ENCODE measurements at regions not wholly inside any gene's neighbourhood (a gene's known extent, or its start where the extent isn't known, plus 50 kb on each side); places are given as distances from the start of the nearest gene placed in this dataset.
"Not testable (repeated sequence)": the region's sequence is repeated elsewhere in the genome, so short reads cannot be mapped to it uniquely, and the experiment has no call there.

DNA sequence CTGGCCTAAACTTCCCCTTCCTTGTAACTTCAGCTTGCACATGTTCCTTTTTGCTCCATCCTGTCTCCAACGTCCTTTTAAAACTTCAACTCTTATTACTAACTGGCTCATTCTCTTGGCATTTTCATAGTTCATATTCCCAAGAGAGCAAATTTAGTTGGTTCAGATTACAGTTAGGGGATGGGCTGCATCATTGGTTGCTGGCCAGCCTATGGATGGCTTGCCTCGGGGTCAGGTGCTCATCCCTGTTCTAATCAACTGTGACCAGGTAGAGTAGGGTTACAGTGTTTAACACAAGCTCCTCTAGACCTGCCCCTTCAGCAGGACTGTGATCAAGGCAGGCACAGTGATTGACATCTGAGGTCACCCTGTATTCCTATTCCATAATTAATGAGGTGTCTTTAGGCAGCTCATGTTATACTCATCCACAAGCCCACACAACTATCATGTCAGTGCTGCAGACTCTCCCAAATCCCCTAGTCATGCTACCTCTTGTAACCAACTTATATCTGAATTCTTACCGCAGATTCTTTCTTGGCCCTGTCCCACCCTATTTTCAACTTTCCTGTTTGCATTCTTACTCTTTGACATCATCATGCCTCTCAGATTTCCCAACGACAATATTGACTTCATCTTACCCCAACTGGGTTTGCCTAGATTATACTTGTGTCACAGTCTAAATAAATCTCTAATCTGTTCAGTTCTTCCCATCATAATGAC, 293.3 kb downstream of the MTX2 start:
- Mint-ChIP-seq H3K4me3 (no peak overlapping the region), H3K27ac (ENCODE audit: low read depth) (no peak overlapping the region), H3K36me3 (ENCODE audit: insufficient read depth) (peaks cover 3% of the 10 kb centered on the region), H3K27me3 (peaks cover 82% of the 10 kb centered on the region), H3K9me3 (no peaks in the 10 kb centered on the region), H3K4me1 (no peaks in the 10 kb centered on the region)
- ATAC-seq (replicated peaks; ENCODE audit: extremely low read depth, poor library complexity, severe bottlenecking) (no peak), DNase-seq (ENCODE audit: low spot score in 2 of 2) (no peak)

DNA sequence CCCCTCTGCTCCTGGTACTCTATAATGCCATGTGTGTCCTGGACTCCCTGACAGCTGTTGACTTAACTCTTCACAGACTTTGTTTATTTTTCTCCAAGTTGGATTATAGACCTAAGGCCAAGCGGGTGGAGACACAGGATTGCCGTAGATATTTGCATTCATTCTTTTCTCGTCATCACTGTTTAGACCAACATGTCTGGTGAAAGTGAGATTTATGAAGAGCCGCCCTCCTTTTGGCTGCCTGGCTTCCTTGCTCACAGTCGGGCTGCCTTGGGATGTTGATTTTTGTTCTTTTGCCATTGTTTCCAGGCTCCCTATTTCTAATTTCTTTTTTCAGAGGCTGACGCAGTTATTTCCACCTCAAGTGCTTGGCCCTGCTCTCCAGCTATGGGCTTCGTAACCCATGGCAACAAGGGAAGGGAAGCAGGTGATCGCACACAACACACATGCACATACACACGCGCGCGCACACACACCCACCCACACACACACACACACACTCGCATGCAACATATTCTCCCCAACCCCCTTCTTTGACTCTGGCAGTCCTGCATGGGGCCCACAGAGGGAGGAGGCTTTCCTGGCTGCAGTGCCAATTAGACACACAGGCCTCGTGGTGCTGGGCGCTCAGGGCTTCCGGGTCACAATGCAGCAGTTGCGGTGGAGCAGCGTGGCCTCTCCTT, 296.5 kb downstream of the MTX2 start:
- Mint-ChIP-seq H3K4me3 (no peak overlapping the region), H3K27ac (ENCODE audit: low read depth) (no peak overlapping the region), H3K27me3 (peaks cover 66% of the 10 kb centered on the region)

DNA sequence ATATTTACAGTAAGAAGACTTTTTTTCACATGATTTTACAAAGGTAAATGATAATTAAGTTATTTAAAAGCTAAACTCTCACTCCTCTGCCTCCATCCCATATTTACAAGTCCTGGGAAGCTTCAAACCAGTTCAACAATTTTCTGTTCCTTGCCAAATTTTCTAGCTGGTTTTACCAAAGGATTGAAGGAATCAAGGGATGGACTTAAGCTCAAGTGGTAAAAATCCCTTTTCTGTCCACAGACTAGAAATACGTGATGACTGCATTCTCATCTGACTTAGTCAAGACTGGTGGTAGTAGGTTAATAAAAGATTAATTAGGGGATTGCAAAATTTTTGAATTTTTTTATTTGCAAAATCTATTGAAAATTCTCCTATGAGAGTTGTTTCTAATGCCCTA, 297.3 kb downstream of the MTX2 start:
- Mint-ChIP-seq H3K27ac (ENCODE audit: low read depth) (no peak overlapping the region), H3K36me3 (ENCODE audit: insufficient read depth) (no peaks in the 10 kb centered on the region)

More for the DNA sequence above, 296.5 kb downstream of the MTX2 start:
- H3K36me3 Mint-ChIP-seq (ENCODE audit: insufficient read depth), result no peaks in the 10 kb centered on the region
- ATAC-seq (replicated peaks; ENCODE audit: extremely low read depth, poor library complexity, severe bottlenecking), result no peak
- no peaks in the 10 kb centered on the region for H3K9me3 Mint-ChIP-seq
- DNase-seq (ENCODE audit: low spot score in 2 of 2), result no peak
- H3K4me1 Mint-ChIP-seq, result no peaks in the 10 kb centered on the region

DNA sequence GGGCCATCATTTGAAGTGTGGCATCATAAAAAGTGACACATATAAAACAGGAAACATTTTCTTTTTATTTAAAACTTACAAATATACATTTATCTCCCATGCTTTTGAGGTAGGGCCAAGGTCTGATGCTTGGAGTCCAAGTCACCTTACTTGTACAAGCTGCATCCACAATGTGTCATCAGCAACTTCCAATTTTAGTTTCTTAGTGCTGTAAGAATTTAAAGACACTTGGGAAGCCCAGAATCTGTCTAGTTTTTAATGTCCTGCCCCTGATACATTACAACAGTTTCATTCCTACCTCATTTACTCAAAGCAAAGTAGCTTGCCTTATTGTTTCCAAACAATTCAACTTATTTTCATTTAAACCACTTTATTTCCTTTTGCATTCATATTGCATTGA, 297.7 kb downstream of the MTX2 start:
- Mint-ChIP-seq H3K36me3 (ENCODE audit: insufficient read depth) (no peaks in the 10 kb centered on the region), H3K9me3 (no peaks in the 10 kb centered on the region), H3K27me3 (peaks cover 55% of the 10 kb centered on the region), H3K4me1 (no peaks in the 10 kb centered on the region), H3K4me3 (no peak overlapping the region), H3K27ac (ENCODE audit: low read depth) (no peak overlapping the region)
- ATAC-seq (replicated peaks; ENCODE audit: extremely low read depth, poor library complexity, severe bottlenecking), result no peak
- DNase-seq (ENCODE audit: low spot score in 2 of 2), result no peak

More for the DNA sequence above, 297.3 kb downstream of the MTX2 start:
- no peak overlapping the region for H3K4me3 Mint-ChIP-seq
- DNase-seq (ENCODE audit: low spot score in 2 of 2) (no peak), ATAC-seq (replicated peaks; ENCODE audit: extremely low read depth, poor library complexity, severe bottlenecking) (no peak)
- H3K27me3 Mint-ChIP-seq, result peaks cover 59% of the 10 kb centered on the region
- H3K9me3 Mint-ChIP-seq, result no peaks in the 10 kb centered on the region
- no peaks in the 10 kb centered on the region for H3K4me1 Mint-ChIP-seq

DNA sequence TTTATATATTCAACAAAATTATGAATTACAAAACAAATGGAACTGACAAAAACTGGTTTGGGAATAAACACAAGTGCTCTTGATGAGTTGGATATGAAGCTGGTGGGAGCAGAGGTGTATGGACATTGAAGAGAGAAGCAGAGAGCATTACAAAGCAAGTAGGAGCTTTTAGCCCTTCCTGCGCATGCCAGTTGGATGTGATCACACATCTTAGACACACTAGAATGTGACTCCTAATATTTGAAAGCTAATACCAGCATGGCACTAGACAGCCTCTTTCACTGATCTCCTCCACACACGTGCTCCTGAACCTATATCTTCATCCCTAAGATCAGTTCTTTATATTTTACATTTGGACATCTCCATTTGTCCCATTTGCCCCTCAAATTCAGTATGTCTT, 298.1 kb downstream of the MTX2 start:
- no peak for ATAC-seq (replicated peaks; ENCODE audit: extremely low read depth, poor library complexity, severe bottlenecking)
- H3K9me3 Mint-ChIP-seq, result no peaks in the 10 kb centered on the region
- H3K27me3 Mint-ChIP-seq, result peaks cover 57% of the 10 kb centered on the region
- DNase-seq (ENCODE audit: low spot score in 2 of 2), result no peak
- H3K4me3 Mint-ChIP-seq, result no peak overlapping the region
- no peak overlapping the region for H3K27ac Mint-ChIP-seq (ENCODE audit: low read depth)
- H3K36me3 Mint-ChIP-seq (ENCODE audit: insufficient read depth), result no peaks in the 10 kb centered on the region
- H3K4me1 Mint-ChIP-seq, result no peaks in the 10 kb centered on the region

DNA sequence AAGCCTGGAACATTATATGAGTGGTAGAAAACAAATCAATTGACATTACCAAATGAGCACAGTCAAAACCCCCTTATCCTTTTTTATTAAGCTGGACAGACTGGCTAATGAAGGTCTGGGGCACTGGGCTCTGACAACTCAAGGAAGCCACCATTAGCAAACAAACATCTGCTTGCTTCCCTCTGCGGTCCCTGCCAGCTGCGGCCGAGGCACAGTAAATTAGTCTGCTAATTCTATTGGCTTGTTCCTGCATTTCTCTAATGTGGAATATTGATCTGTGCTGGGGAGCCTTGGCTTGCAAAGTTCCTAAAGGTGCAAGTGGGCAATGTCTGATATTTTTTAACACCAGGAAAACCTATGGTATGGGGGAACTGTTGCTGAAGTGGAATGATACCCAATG, 300.3 kb downstream of the MTX2 start:
- H3K4me1 Mint-ChIP-seq, result no peaks in the 10 kb centered on the region
- no peak overlapping the region for H3K4me3 Mint-ChIP-seq
- ATAC-seq (replicated peaks; ENCODE audit: extremely low read depth, poor library complexity, severe bottlenecking) (no peak), DNase-seq (ENCODE audit: low spot score in 2 of 2) (no peak)
- no peaks in the 10 kb centered on the region for H3K36me3 Mint-ChIP-seq (ENCODE audit: insufficient read depth)
- no peaks in the 10 kb centered on the region for H3K9me3 Mint-ChIP-seq
- peaks cover 42% of the 10 kb centered on the region for H3K27me3 Mint-ChIP-seq
- no peak overlapping the region for H3K27ac Mint-ChIP-seq (ENCODE audit: low read depth)

DNA sequence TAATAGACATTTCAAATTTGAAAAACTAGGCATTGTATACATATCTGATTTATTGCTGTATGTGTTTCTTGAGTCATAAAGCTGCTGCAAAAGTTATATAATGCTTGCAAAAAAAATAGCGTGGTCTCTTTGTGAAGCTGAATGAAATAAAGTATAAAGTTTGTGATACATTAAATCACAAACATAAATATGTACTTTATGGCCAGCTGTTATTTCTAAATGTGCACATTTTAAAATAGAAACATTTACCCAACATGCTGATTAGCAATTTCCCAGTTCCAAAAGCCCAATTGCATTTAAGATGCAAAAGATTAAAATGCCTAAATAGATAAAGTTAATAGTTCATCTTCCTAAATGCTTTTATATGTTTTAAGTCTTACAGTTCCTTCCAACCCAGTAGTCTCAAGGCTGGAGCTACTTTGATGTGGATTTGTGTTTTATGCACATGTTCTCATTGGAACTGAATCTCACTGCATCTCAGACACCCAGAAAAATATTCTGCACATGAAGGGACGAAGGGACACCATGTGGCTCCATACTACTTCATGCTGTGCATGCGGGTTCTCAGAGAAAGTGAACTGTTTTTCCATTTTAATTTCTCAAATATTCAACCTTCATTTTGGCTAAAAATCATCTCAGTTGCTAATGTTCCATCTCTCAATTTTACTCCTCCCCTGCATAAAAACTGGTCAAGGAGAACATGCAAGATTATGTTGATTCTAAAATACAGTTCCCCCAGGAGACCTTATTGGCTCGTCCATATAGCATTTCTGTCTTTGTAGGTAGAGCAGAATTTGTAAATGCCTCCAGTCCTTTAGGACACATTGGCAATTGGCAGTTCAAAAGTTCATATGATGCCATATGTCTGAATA, 304.6 kb downstream of the MTX2 start:
- Mint-ChIP-seq H3K27ac (ENCODE audit: low read depth) (no peak overlapping the region), H3K9me3 (no peaks in the 10 kb centered on the region), H3K4me3 (no peak overlapping the region), H3K36me3 (ENCODE audit: insufficient read depth) (no peaks in the 10 kb centered on the region), H3K27me3 (peaks cover 49% of the 10 kb centered on the region), H3K4me1 (no peaks in the 10 kb centered on the region)
- DNase-seq (ENCODE audit: low spot score in 2 of 2), result no peak
- ATAC-seq (replicated peaks; ENCODE audit: extremely low read depth, poor library complexity, severe bottlenecking), result no peak

DNA sequence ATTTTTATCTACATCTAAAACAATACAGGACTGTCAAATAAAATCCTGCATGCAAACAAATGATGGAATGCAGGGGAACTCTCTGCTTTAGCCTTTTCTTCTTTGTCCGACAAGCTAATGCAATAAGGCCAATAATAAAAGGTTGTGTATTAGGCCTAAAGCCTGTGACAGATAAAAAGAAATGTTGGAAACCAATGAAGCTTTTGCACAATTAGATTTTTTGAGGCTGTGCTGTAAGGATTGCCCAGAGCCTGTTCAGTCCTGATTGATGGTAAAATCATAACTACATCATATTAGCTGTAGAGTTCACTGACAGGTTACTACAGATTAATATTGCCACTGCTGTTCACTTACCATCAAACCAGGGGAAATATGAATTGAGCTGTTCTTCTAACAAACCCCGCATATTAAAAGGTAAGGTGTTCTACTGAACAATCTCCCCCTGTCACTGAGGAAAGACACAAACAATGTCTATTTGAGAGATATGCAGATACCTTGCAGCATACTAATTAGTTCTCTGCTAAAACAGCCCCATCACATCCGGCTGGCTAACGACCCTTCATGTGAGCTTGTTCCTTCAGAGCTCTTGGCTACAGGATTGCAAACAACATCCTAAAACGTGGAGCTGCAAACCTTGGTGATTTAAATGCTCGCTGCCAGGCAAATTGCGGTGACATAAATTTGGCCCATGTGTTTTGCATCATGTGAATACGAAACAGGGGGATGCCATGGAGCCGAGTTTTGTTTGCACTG, 305.4 kb downstream of the MTX2 start:
- no peak for ATAC-seq (replicated peaks; ENCODE audit: extremely low read depth, poor library complexity, severe bottlenecking)
- no peak overlapping the region for H3K27ac Mint-ChIP-seq (ENCODE audit: low read depth)
- H3K36me3 Mint-ChIP-seq (ENCODE audit: insufficient read depth), result no peaks in the 10 kb centered on the region
- no peaks in the 10 kb centered on the region for H3K9me3 Mint-ChIP-seq
- H3K4me3 Mint-ChIP-seq, result no peak overlapping the region
- H3K27me3 Mint-ChIP-seq, result peaks cover 49% of the 10 kb centered on the region
- no peaks in the 10 kb centered on the region for H3K4me1 Mint-ChIP-seq
- no peak for DNase-seq (ENCODE audit: low spot score in 2 of 2)

DNA sequence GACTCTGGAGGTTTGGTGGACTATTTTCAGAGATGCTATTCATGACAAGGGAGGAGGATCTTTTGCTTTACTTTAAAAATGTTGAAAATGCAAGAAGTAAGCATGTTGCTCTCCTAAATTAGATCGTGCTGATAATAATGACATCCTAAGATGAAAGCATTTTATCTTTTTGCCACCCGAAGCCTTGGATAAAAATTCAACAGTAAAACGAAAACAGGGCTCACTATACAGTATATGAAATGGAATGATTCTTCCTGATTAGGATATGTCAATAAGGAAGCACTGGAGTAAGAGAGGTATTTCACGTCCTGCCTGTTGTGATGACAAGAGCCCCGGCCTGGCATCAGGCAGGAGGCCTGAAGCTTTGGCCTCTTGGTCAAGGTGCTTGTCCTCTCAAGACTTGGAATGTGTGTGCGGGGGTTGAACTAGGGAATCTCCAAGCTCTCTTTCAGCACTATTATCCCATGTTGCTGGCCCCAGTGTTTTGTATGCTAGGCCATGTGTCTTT, 306.0 kb downstream of the MTX2 start:
- Mint-ChIP-seq H3K27me3 (peaks cover 50% of the 10 kb centered on the region), H3K36me3 (ENCODE audit: insufficient read depth) (no peaks in the 10 kb centered on the region), H3K9me3 (no peaks in the 10 kb centered on the region), H3K4me3 (no peak overlapping the region), H3K4me1 (no peaks in the 10 kb centered on the region), H3K27ac (ENCODE audit: low read depth) (no peak overlapping the region)
- DNase-seq (ENCODE audit: low spot score in 2 of 2) (no peak), ATAC-seq (replicated peaks; ENCODE audit: extremely low read depth, poor library complexity, severe bottlenecking) (no peak)

DNA sequence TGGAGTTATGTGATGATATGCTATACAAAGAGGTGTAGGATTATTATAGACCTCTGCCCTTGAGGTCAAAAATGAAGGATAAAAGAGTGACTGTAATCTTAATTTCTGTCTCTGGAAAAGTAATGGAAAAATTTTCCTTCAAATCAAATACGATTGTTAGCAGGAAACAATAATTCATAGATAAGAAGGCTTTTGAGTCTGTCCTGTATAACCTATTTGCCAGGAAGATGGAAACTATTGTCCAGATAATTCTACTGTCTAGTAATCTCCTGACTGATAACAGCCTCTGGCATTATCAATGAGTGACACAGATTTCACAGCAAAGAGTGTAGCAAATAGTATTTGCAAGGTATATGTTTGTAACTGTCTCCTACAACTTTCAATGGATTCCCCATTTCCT, 307.8 kb downstream of the MTX2 start:
- ATAC-seq (replicated peaks; ENCODE audit: extremely low read depth, poor library complexity, severe bottlenecking) (no peak), DNase-seq (ENCODE audit: low spot score in 2 of 2) (no peak)
- Mint-ChIP-seq H3K27ac (ENCODE audit: low read depth) (no peak overlapping the region), H3K4me1 (no peaks in the 10 kb centered on the region), H3K36me3 (ENCODE audit: insufficient read depth) (no peaks in the 10 kb centered on the region), H3K27me3 (peaks cover 48% of the 10 kb centered on the region), H3K4me3 (no peak overlapping the region), H3K9me3 (no peaks in the 10 kb centered on the region)

DNA sequence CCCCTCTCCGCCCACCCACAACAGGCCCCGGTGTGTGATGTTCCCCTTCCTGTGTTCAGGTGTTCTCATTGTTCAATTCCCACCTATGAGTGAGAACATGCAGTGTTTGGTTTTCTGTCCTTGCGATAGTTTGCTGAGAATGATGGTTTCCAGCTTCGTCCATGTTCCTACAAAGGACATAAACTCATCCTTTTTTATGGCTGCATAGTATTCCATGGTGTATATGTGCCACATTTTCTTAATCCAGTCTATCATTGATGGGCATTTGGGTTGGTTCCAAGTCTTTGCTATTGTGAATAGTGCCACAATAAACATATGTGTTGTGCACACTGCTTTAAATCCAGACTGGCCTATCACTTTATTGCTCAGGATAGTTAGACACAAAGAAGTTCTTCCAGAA, 309.1 kb downstream of the MTX2 start:
- DNase-seq (ENCODE audit: low spot score in 2 of 2); H3K4me3 Mint-ChIP-seq; H3K4me1 Mint-ChIP-seq; H3K36me3 Mint-ChIP-seq (ENCODE audit: insufficient read depth); H3K9me3 Mint-ChIP-seq; H3K27ac Mint-ChIP-seq (ENCODE audit: low read depth); ATAC-seq (replicated peaks; ENCODE audit: extremely low read depth, poor library complexity, severe bottlenecking): not testable (repeated sequence)
- peaks cover 52% of the 10 kb centered on the region for H3K27me3 Mint-ChIP-seq

DNA sequence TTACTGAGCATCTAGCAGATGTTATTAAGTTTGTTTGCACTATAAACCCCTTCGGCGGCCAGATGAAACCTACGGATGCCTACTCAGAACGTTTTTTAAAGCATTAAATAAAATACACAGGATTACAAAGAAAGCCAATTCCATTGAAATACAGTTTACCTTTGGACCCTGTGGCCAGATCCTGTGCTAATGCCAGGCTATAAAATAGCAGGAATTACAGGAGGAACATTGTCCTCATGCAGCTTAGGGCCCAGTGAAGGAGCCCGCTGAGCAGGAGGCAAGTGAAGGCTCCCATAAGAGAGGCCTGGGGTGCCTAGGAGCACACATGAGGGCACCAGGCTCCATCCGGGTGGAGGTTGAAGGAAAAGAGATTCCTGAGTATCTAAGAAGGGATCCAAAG, 310.4 kb downstream of the MTX2 start:
- no peak for DNase-seq (ENCODE audit: low spot score in 2 of 2)
- Mint-ChIP-seq H3K4me3 (no peak overlapping the region), H3K27ac (ENCODE audit: low read depth) (no peak overlapping the region), H3K9me3 (no peaks in the 10 kb centered on the region), H3K4me1 (no peaks in the 10 kb centered on the region), H3K27me3 (peaks cover 57% of the 10 kb centered on the region), H3K36me3 (ENCODE audit: insufficient read depth) (no peaks in the 10 kb centered on the region)
- no peak for ATAC-seq (replicated peaks; ENCODE audit: extremely low read depth, poor library complexity, severe bottlenecking)

Measured in central memory CD8-positive, alpha-beta T cell (primary cell).